RWPE2 (cell line): ENCODE measurements at regions not wholly inside any gene's neighbourhood (a gene's known extent, or its start where the extent isn't known, plus 50 kb on each side); places are given as distances from the start of the nearest gene placed in this dataset.
"Not testable (repeated sequence)": the region's sequence is repeated elsewhere in the genome, so short reads cannot be mapped to it uniquely, and the experiment has no call there.

Experiments
- ATAC-seq: fragments of 200-7000 bp; cut with Tn5 transposase; 3 replicates; pipeline ENCODE4 v1.9.1; 2021; ENCODE audit warnings: low read depth
- DNase-seq: peaks from one replicate; pipeline ENCODE4 v3.0.0-alpha.2; 2020; ENCODE audit warnings: low spot score
- H3K27ac ChIP-seq: fragments of 450-650 bp; 2 replicates; pipeline ENCODE4 v1.5.1; 2017; ENCODE audit warnings: mild to moderate bottlenecking; ENCODE audit not compliant: poor library complexity, severe bottlenecking
- H3K27me3 ChIP-seq: fragments of 250-450 bp; sonication (Bioruptor Pico); 2 replicates; pipeline ENCODE4 v1.5.1; 2021; ENCODE audit warnings: mild to moderate bottlenecking, moderate library complexity; ENCODE audit not compliant: insufficient read depth, poor library complexity, severe bottlenecking
- H3K36me3 ChIP-seq: fragments of 250-450 bp; sonication (Bioruptor Pico); 2 replicates; pipeline ENCODE4 v1.5.1; 2020; ENCODE audit warnings: low read depth, mild to moderate bottlenecking, moderate library complexity
- H3K4me1 ChIP-seq: fragments of 250-450 bp; sonication (Bioruptor Pico); 2 replicates; pipeline ENCODE4 v1.5.1; 2021; ENCODE audit warnings: mild to moderate bottlenecking, moderate library complexity; ENCODE audit not compliant: insufficient read depth, poor library complexity, severe bottlenecking
- H3K4me3 ChIP-seq: fragments of 250-450 bp; sonication (Bioruptor Pico); 2 replicates; pipeline ENCODE4 v1.5.1; 2021; ENCODE audit warnings: mild to moderate bottlenecking, moderate library complexity; ENCODE audit not compliant: severe bottlenecking
- H3K9me3 ChIP-seq: fragments of 250-450 bp; sonication (Bioruptor Pico); 2 replicates; pipeline ENCODE4 v1.5.1; 2021; ENCODE audit warnings: mild to moderate bottlenecking, moderate library complexity; ENCODE audit not compliant: severe bottlenecking
- CTCF ChIP-seq: fragments of 450-650 bp; IDR thresholded peaks from one replicate; pipeline ENCODE4 v1.5.1; 2017; ENCODE audit warnings: mild to moderate bottlenecking, moderate library complexity; ENCODE audit not compliant: poor library complexity, severe bottlenecking

- TF ChIP-seq CTCF: no peak
- Histone ChIP-seq H3K27ac (no peak overlapping the region), H3K27me3 (no peaks in the 10 kb centered on the region), H3K9me3 (no peaks in the 10 kb centered on the region), H3K36me3 (no peaks in the 10 kb centered on the region), H3K4me1 (no peaks in the 10 kb centered on the region), H3K4me3 (no peak overlapping the region)
- ATAC-seq (no peak), DNase-seq (no peak)
Observed at GRCh38 chr12:87008785-87009384, 752.7 kb upstream of the MGAT4C start.

GRCh38 chr12:87001102-87001501 lies 744.9 kb upstream of the MGAT4C start:
- Histone ChIP-seq H3K4me1 (no peaks in the 10 kb centered on the region), H3K4me3 (no peak overlapping the region), H3K27ac (no peak overlapping the region), H3K36me3 (no peaks in the 10 kb centered on the region), H3K9me3 (no peaks in the 10 kb centered on the region), H3K27me3 (no peaks in the 10 kb centered on the region)
- no peak for ATAC-seq
- TF ChIP-seq CTCF: no peak
- DNase-seq: no peak

DNA sequence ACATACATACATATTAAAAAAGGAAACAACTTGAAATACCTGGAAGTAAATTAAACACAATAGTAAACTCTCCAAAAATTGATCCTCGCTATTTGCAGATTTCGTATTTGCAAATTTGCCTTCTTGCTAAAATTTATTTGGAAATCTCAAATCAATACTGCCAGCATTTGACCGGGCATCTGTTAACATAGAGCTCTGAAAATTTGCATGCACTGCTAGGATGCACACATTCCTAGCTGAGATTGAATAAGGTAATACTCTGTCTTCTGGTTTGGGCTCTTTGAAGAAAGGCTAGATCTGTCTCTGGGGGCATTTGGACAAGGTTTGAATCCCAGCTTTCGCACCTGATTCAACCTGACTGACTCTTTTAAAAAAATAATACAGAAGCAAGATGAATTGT lies 729.1 kb upstream of the MGAT4C start:
- Histone ChIP-seq H3K9me3 (no peaks in the 10 kb centered on the region), H3K4me3 (no peak overlapping the region), H3K27ac (no peak overlapping the region), H3K36me3 (no peaks in the 10 kb centered on the region), H3K27me3 (no peaks in the 10 kb centered on the region), H3K4me1 (no peaks in the 10 kb centered on the region)
- TF ChIP-seq CTCF: no peak
- ATAC-seq (no peak), DNase-seq (no peak)

DNA sequence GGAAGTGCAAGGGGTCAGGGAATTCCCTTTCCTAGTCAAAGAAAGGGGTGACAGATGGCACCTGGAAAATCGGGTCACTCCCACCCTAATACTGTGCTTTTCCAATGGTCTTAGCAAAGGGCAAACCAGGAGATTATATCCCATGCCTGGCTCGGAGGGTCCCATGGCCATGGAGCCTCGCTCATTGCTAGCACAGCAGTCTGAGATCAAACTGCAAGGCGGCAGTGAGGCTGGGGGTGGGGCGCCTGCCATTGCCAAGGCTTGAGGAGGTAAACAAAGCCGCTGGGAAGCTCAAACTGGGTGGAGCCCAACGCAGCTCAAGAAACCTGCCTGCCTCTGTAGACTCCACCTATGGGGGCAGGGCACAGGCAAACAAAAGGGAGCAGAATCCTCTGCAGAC lies 714.4 kb upstream of the MGAT4C start:
- ATAC-seq, H3K4me1 ChIP-seq, H3K36me3 ChIP-seq, H3K27me3 ChIP-seq, H3K9me3 ChIP-seq, H3K4me3 ChIP-seq, H3K27ac ChIP-seq, DNase-seq: not testable (repeated sequence)

GRCh38 chr12:86959766-86960458 lies 703.7 kb upstream of the MGAT4C start:
- DNase-seq: no peak
- no peak for TF ChIP-seq CTCF
- H3K36me3 ChIP-seq: no peaks in the 10 kb centered on the region
- no peaks in the 10 kb centered on the region for H3K9me3 ChIP-seq
- H3K27me3 ChIP-seq: no peaks in the 10 kb centered on the region
- no peak overlapping the region for H3K4me3 ChIP-seq
- no peaks in the 10 kb centered on the region for H3K4me1 ChIP-seq
- no peak for ATAC-seq
- H3K27ac ChIP-seq: no peak overlapping the region
